Left kidney (tissue), 1 donor: ENCODE measurements at regions not wholly inside any gene's neighbourhood (a gene's known extent, or its start where the extent isn't known, plus 50 kb on each side); places are given as distances from the start of the nearest gene placed in this dataset.
"Not testable (repeated sequence)": the region's sequence is repeated elsewhere in the genome, so short reads cannot be mapped to it uniquely, and the experiment has no call there.

Experiments used
- DNase-seq: peaks from one replicate; pipeline ENCODE4 v3.0.0-alpha.2; 2013

- no peak for DNase-seq
Observed at GRCh38 chr5:53160895-53161294, 51.3 kb upstream of the MOCS2 start.

GRCh38 chr5:53161876-53162275, 52.3 kb upstream of the MOCS2 start:
- no peak for DNase-seq

GRCh38 chr5:53164478-53165165, 55.1 kb upstream of the MOCS2 start:
- DNase-seq: no peak

- DNase-seq: no peak
Observed at GRCh38 chr5:53165431-53166182, 56.0 kb upstream of the MOCS2 start.

- no peak for DNase-seq
Observed at GRCh38 chr5:53166183-53166495, 56.6 kb upstream of the MOCS2 start.

- DNase-seq: no peak
Observed at GRCh38 chr5:53167836-53168235, 58.3 kb upstream of the MOCS2 start.

GRCh38 chr5:53169933-53170332, 60.4 kb upstream of the MOCS2 start:
- DNase-seq: no peak

- DNase-seq: no peak
Observed at GRCh38 chr5:53170746-53171349, 61.3 kb upstream of the MOCS2 start.

GRCh38 chr5:53172073-53172472, 62.5 kb upstream of the MOCS2 start:
- DNase-seq: not testable (repeated sequence)

- DNase-seq: no peak
Observed at GRCh38 chr5:53172630-53173029, 63.1 kb upstream of the MOCS2 start.

- DNase-seq: no peak
Observed at GRCh38 chr5:53173083-53173482, 63.5 kb upstream of the MOCS2 start.

- DNase-seq: no peak
Observed at GRCh38 chr5:53178830-53179229, 69.3 kb upstream of the MOCS2 start.

- no peak for DNase-seq
Observed at GRCh38 chr5:53179691-53180090, 70.1 kb upstream of the MOCS2 start.

- DNase-seq: no peak
Observed at GRCh38 chr5:53180538-53180937, 71.0 kb upstream of the MOCS2 start.

GRCh38 chr5:53180991-53181390, 71.4 kb upstream of the MOCS2 start:
- no peak for DNase-seq

GRCh38 chr5:53183880-53184279, 74.3 kb upstream of the MOCS2 start:
- no peak for DNase-seq

GRCh38 chr5:53191548-53192165, 82.1 kb upstream of the MOCS2 start:
- DNase-seq: no peak

GRCh38 chr5:53194086-53194485, 84.5 kb upstream of the MOCS2 start:
- no peak for DNase-seq

GRCh38 chr5:53199882-53200281, 90.3 kb upstream of the MOCS2 start:
- no peak for DNase-seq

- DNase-seq: no peak
Observed at GRCh38 chr5:53200306-53200705, 90.7 kb upstream of the MOCS2 start.

- DNase-seq: no peak
Observed at GRCh38 chr5:53201746-53202145, 92.2 kb upstream of the MOCS2 start.

GRCh38 chr5:53206562-53206961, 97.0 kb upstream of the MOCS2 start:
- DNase-seq: no peak

GRCh38 chr5:53211799-53212198, 102.2 kb upstream of the MOCS2 start:
- no peak for DNase-seq
